ENCODE measurements at regions not wholly inside any gene's neighbourhood (a gene's known extent, or its start where the extent isn't known, plus 50 kb on each side); places are given as distances from the start of the nearest gene placed in this dataset.

- Histone ChIP-seq H3K36me3 (ENCODE audit: control insufficient read depth, insufficient read depth, low read length) (no peaks in the 10 kb centered on the region), H3K4me3 (ENCODE audit: low read depth, low read length) (no peak overlapping the region), H3K27me3 (ENCODE audit: control insufficient read depth, insufficient read depth, low read length) (no peaks in the 10 kb centered on the region)
- TF ChIP-seq CTCF (IDR thresholded peaks at IDR 0.05; ENCODE audit: insufficient read depth, low read length, poor library complexity, severe bottlenecking), result no peak
- DNase-seq (ENCODE audit: low read depth), result no peak
Observed at GRCh38 chr9:30913331-30913730, 1471.1 kb upstream of the ACO1 start.

- TF ChIP-seq CTCF (IDR thresholded peaks at IDR 0.05; ENCODE audit: insufficient read depth, low read length, poor library complexity, severe bottlenecking), result no peak
- no peaks in the 10 kb centered on the region for H3K27me3 ChIP-seq (ENCODE audit: control insufficient read depth, insufficient read depth, low read length)
- no peak overlapping the region for H3K4me3 ChIP-seq (ENCODE audit: low read depth, low read length)
- no peaks in the 10 kb centered on the region for H3K36me3 ChIP-seq (ENCODE audit: control insufficient read depth, insufficient read depth, low read length)
- no peak for DNase-seq (ENCODE audit: low read depth)
Observed at GRCh38 chr9:30915451-30915850, 1469.0 kb upstream of the ACO1 start.

- Histone ChIP-seq H3K4me3 (ENCODE audit: low read depth, low read length) (no peak overlapping the region), H3K27me3 (ENCODE audit: control insufficient read depth, insufficient read depth, low read length) (no peaks in the 10 kb centered on the region), H3K36me3 (ENCODE audit: control insufficient read depth, insufficient read depth, low read length) (no peaks in the 10 kb centered on the region)
- no peak for TF ChIP-seq CTCF (IDR thresholded peaks at IDR 0.05; ENCODE audit: insufficient read depth, low read length, poor library complexity, severe bottlenecking)
- DNase-seq (ENCODE audit: low read depth), result no peak
Observed at GRCh38 chr9:30925126-30925525, 1459.3 kb upstream of the ACO1 start.

GRCh38 chr9:30925635-30926034 is 1458.8 kb upstream of the ACO1 start:
- Histone ChIP-seq H3K4me3 (ENCODE audit: low read depth, low read length) (no peak overlapping the region), H3K36me3 (ENCODE audit: control insufficient read depth, insufficient read depth, low read length) (no peaks in the 10 kb centered on the region), H3K27me3 (ENCODE audit: control insufficient read depth, insufficient read depth, low read length) (no peaks in the 10 kb centered on the region)
- TF ChIP-seq CTCF (IDR thresholded peaks at IDR 0.05; ENCODE audit: insufficient read depth, low read length, poor library complexity, severe bottlenecking), result no peak
- DNase-seq (ENCODE audit: low read depth), result no peak

- no peak for TF ChIP-seq CTCF (IDR thresholded peaks at IDR 0.05; ENCODE audit: insufficient read depth, low read length, poor library complexity, severe bottlenecking)
- Histone ChIP-seq H3K4me3 (ENCODE audit: low read depth, low read length) (no peak overlapping the region), H3K27me3 (ENCODE audit: control insufficient read depth, insufficient read depth, low read length) (no peaks in the 10 kb centered on the region), H3K36me3 (ENCODE audit: control insufficient read depth, insufficient read depth, low read length) (no peaks in the 10 kb centered on the region)
- no peak for DNase-seq (ENCODE audit: low read depth)
Observed at GRCh38 chr9:30928045-30928444, 1456.4 kb upstream of the ACO1 start.

- DNase-seq (ENCODE audit: low read depth), result peak; percentile 75
- no peaks in the 10 kb centered on the region for H3K36me3 ChIP-seq (ENCODE audit: control insufficient read depth, insufficient read depth, low read length)
- TF ChIP-seq CTCF (IDR thresholded peaks at IDR 0.05; ENCODE audit: insufficient read depth, low read length, poor library complexity, severe bottlenecking), result no peak
- no peak overlapping the region for H3K4me3 ChIP-seq (ENCODE audit: low read depth, low read length)
- H3K27me3 ChIP-seq (ENCODE audit: control insufficient read depth, insufficient read depth, low read length), result no peaks in the 10 kb centered on the region
Observed at GRCh38 chr9:30932226-30932625, 1452.2 kb upstream of the ACO1 start.

All from kidney epithelial cell (primary cell).